ENCODE measurements at regions not wholly inside any gene's neighbourhood (a gene's known extent, or its start where the extent isn't known, plus 50 kb on each side); places are given as distances from the start of the nearest gene placed in this dataset.

- no peak for TF ChIP-seq RFX5 (IDR thresholded peaks at IDR 0.05; ENCODE audit: borderline replicate concordance, low read depth, low read length)
Observed at GRCh38 chr5:102678267-102679058, 76.6 kb upstream of the PAM start (continued).
